Prostate gland (tissue), 2 donors: ENCODE measurements at regions not wholly inside any gene's neighbourhood (a gene's known extent, or its start where the extent isn't known, plus 50 kb on each side); places are given as distances from the start of the nearest gene placed in this dataset.

ENCODE experiments used
- DNase-seq: peaks from one replicate; pipeline ENCODE4 v3.0.0-alpha.2; 2019; ENCODE audit warnings: low spot score
- H3K27ac ChIP-seq, 2 donors: fragments of 200-600 bp; sonication (generic); 2 replicates each; pipeline ENCODE4 v1.5.1; 2017 to 2019
- H3K27me3 ChIP-seq: fragments of 200-600 bp; sonication (generic); replicated peaks from 2 replicates; pipeline ENCODE4 v1.5.1; 2019; ENCODE audit not compliant: insufficient read depth
- H3K36me3 ChIP-seq, 2 donors: fragments of 200-600 bp; sonication (generic); 1 replicate in 1 of 2; 2 replicates in 1 of 2; pipeline versions ENCODE4 v1.5.1 to v1.8.1; 2017 to 2019
- H3K4me1 ChIP-seq: fragments of 200-600 bp; sonication (generic); replicated peaks from 2 replicates; pipeline ENCODE4 v1.5.1; 2019
- H3K4me3 ChIP-seq, 2 donors: fragments of 200-600 bp; sonication (generic); 2 replicates each; pipeline ENCODE4 v1.5.1; 2017 to 2019
- H3K9me3 ChIP-seq: fragments of 200-600 bp; sonication (generic); 2 replicates; pipeline ENCODE4 v1.5.1; 2017
- CTCF ChIP-seq, 4 experiments: fragments of 200-600 bp in 2 of 4; fragments of 450-650 bp in 2 of 4; sonication (generic) in 2 of 4; IDR thresholded peaks; 1 replicate in 3 of 4; 2 replicates in 1 of 4; pipeline ENCODE4 v1.5.1; 2016 to 2019; ENCODE audit warnings: antibody characterized with exemption in 4 of 4, mild to moderate bottlenecking in 2 of 4, moderate library complexity in 2 of 4
- POLR2A ChIP-seq: fragments of 450-650 bp; IDR thresholded peaks from one replicate; pipeline ENCODE4 v1.6.1; 2016; ENCODE audit warnings: antibody characterized with exemption, mild to moderate bottlenecking
- POLR2AphosphoS5 ChIP-seq: sonication (generic); formaldehyde crosslinking; IDR thresholded peaks from one replicate; pipeline ENCODE4 v1.6.1; 2017; ENCODE audit warnings: antibody characterized with exemption
- WGBS: methylation state at CpG from one replicate; pipeline ENCODE4 v1.1.5; 2018; 5-methylcytosine and 5-hydroxymethylcytosine counted together
- intact Hi-C: fragments of 100-400 bp; cut with DNase I; formaldehyde crosslinking; loops from one replicate; pipeline ENCODE4 v1.14.2; 2022

GRCh38 chr5:109619021-109619460, 70.7 kb upstream of the MAN2A1 start:
- H3K27me3 ChIP-seq: no peaks in the 10 kb centered on the region
- H3K36me3 ChIP-seq: no peaks in the 10 kb centered on the region
- H3K4me1 ChIP-seq: no peaks in the 10 kb centered on the region
- TF ChIP-seq CTCF (IDR thresholded peaks at IDR 0.05) (no peak), POLR2A (no peak), POLR2AphosphoS5 (no peak)
- H3K27ac ChIP-seq: no peak overlapping the region
- 76% methylated on average over 3 of the region's 3 CpGs for WGBS
- no peaks in the 10 kb centered on the region for H3K9me3 ChIP-seq
- no peak for DNase-seq
- H3K4me3 ChIP-seq: no peak overlapping the region
- intact Hi-C loops: no loop called here

GRCh38 chr5:109614981-109615380, 74.7 kb upstream of the MAN2A1 start:
- no peak overlapping the region for H3K4me3 ChIP-seq
- intact Hi-C loops: no loop called here
- TF ChIP-seq CTCF (IDR thresholded peaks at IDR 0.05): no peak
- no peak for TF ChIP-seq POLR2A
- TF ChIP-seq POLR2AphosphoS5: no peak

GRCh38 chr5:109614301-109614700, 75.4 kb upstream of the MAN2A1 start:
- no peak overlapping the region for H3K27ac ChIP-seq
- intact Hi-C loops: no loop called here
- no peak for DNase-seq
- no peak overlapping the region for H3K4me3 ChIP-seq
- no peaks in the 10 kb centered on the region for H3K27me3 ChIP-seq
- no peaks in the 10 kb centered on the region for H3K4me1 ChIP-seq
- WGBS: 73% methylated on average over 4 of the region's 4 CpGs
- no peak for TF ChIP-seq POLR2AphosphoS5
- no peak for TF ChIP-seq CTCF (IDR thresholded peaks at IDR 0.05)
- TF ChIP-seq POLR2A: no peak
- no peaks in the 10 kb centered on the region for H3K36me3 ChIP-seq
- no peaks in the 10 kb centered on the region for H3K9me3 ChIP-seq

More at GRCh38 chr5:109614981-109615380, 74.7 kb upstream of the MAN2A1 start:
- H3K27me3 ChIP-seq: no peaks in the 10 kb centered on the region
- no peaks in the 10 kb centered on the region for H3K9me3 ChIP-seq
- 92% methylated on average over 3 of the region's 3 CpGs for WGBS
- H3K27ac ChIP-seq: no peak overlapping the region
- H3K36me3 ChIP-seq: no peaks in the 10 kb centered on the region
- no peak for DNase-seq
- H3K4me1 ChIP-seq: no peaks in the 10 kb centered on the region

GRCh38 chr5:109612278-109612905, 77.3 kb upstream of the MAN2A1 start:
- Histone ChIP-seq H3K9me3 (no peaks in the 10 kb centered on the region), H3K4me1 (no peaks in the 10 kb centered on the region), H3K27me3 (no peaks in the 10 kb centered on the region), H3K36me3 (no peaks in the 10 kb centered on the region), H3K27ac (no peak overlapping the region), H3K4me3 (no peak overlapping the region)
- TF ChIP-seq CTCF (IDR thresholded peaks at IDR 0.05) (no peak), POLR2A (no peak)
- intact Hi-C loops: no loop called here
- DNase-seq: no peak
- WGBS: 56% methylated on average over 6 of the region's 6 CpGs

GRCh38 chr5:109611505-109611904, 78.2 kb upstream of the MAN2A1 start:
- DNase-seq: no peak
- Histone ChIP-seq H3K27ac (no peak overlapping the region), H3K9me3 (no peaks in the 10 kb centered on the region), H3K27me3 (no peaks in the 10 kb centered on the region), H3K4me1 (no peaks in the 10 kb centered on the region), H3K36me3 (no peaks in the 10 kb centered on the region), H3K4me3 (no peak overlapping the region)
- intact Hi-C loops: no loop called here
- 91% methylated on average over 3 of the region's 3 CpGs for WGBS
- no peak for TF ChIP-seq POLR2A
- TF ChIP-seq POLR2AphosphoS5: no peak
- no peak for TF ChIP-seq CTCF (IDR thresholded peaks at IDR 0.05)
